SK-N-SH treated with all-trans-retinoic acid at 6 μM for 48 hours (cell line): ENCODE measurements at regions not wholly inside any gene's neighbourhood (a gene's known extent, or its start where the extent isn't known, plus 50 kb on each side); places are given as distances from the start of the nearest gene placed in this dataset.

Source experiments
- ATAC-seq: fragments of 200-7000 bp; cut with Tn5 transposase; 3 replicates; pipeline ENCODE4 v1.9.1; 2020; ENCODE audit warnings: mild to moderate bottlenecking, moderate library complexity
- ARNTL ChIP-seq: fragments of 450-650 bp; formaldehyde crosslinking; IDR thresholded peaks from 2 replicates; pipeline ENCODE4 v1.5.0; 2020; ENCODE audit warnings: low read depth, mild to moderate bottlenecking, moderate library complexity, borderline replicate concordance
- BACH2 ChIP-seq: fragments of 250-450 bp; sonication (Bioruptor Pico); IDR thresholded peaks from 2 replicates; pipeline ENCODE4 v1.9.0; 2021; ENCODE audit warnings: mild to moderate bottlenecking, borderline replicate concordance
- GLIS3 ChIP-seq: fragments of 250-450 bp; sonication (Bioruptor Pico); IDR thresholded peaks from 2 replicates; pipeline ENCODE4 v1.5.0; 2020; ENCODE audit warnings: mild to moderate bottlenecking, moderate library complexity
- OSR1 ChIP-seq: fragments of 250-450 bp; sonication (Bioruptor Pico); IDR thresholded peaks from 2 replicates; pipeline ENCODE4 v1.8.0; 2022; ENCODE audit warnings: moderate library complexity, mild to moderate bottlenecking, inconsistent platforms
- PPARA ChIP-seq: fragments of 250-450 bp; sonication (Bioruptor Pico); IDR thresholded peaks from 2 replicates; pipeline ENCODE4 v1.5.0; 2020; ENCODE audit warnings: mild to moderate bottlenecking, borderline replicate concordance
- RARB ChIP-seq: fragments of 250-450 bp; sonication (Bioruptor Pico); IDR thresholded peaks from 2 replicates; pipeline ENCODE4 v1.8.0; 2021; ENCODE audit warnings: mild to moderate bottlenecking, moderate library complexity
- SNAI2 ChIP-seq: fragments of 250-450 bp; sonication (Bioruptor Pico); IDR thresholded peaks from 2 replicates; pipeline ENCODE4 v1.5.0; 2020; ENCODE audit warnings: mild to moderate bottlenecking, moderate library complexity
- ZC3H10 ChIP-seq: fragments of 250-450 bp; sonication (Bioruptor Pico); IDR thresholded peaks from 2 replicates; pipeline ENCODE4 v1.5.1; 2021; ENCODE audit warnings: mild to moderate bottlenecking, moderate library complexity
- ZNF565 ChIP-seq: fragments of 450-650 bp; formaldehyde crosslinking; conservative IDR thresholded peaks from 2 replicates; pipeline ENCODE4 v1.5.0; 2020; ENCODE audit warnings: low read depth, mild to moderate bottlenecking, moderate library complexity
- ZNF70 ChIP-seq: fragments of 450-650 bp; formaldehyde crosslinking; IDR thresholded peaks from 2 replicates; pipeline ENCODE4 v1.5.0; 2020; ENCODE audit warnings: mild to moderate bottlenecking, moderate library complexity
- ZNF8 ChIP-seq: fragments of 450-650 bp; formaldehyde crosslinking; IDR thresholded peaks from 2 replicates; pipeline ENCODE4 v1.5.0; 2020; ENCODE audit warnings: mild to moderate bottlenecking, moderate library complexity
- TF ChIP-seq, protein P1 (sequence below): fragments of 250-450 bp; sonication (Bioruptor Pico); IDR thresholded peaks from 2 replicates; pipeline ENCODE4 v1.5.1; 2021; ENCODE audit warnings: mild to moderate bottlenecking, moderate library complexity
- TF ChIP-seq, protein P2 (sequence below): fragments of 250-450 bp; sonication (Bioruptor Pico); IDR thresholded peaks from 2 replicates; pipeline ENCODE4 v1.5.1; 2020; ENCODE audit warnings: low read depth, mild to moderate bottlenecking, moderate library complexity
- TF ChIP-seq, protein P3 (sequence below): fragments of 250-450 bp; sonication (Bioruptor Pico); IDR thresholded peaks from 2 replicates; pipeline ENCODE4 v1.8.0; 2020; ENCODE audit warnings: mild to moderate bottlenecking, moderate library complexity, borderline replicate concordance
- TF ChIP-seq, protein P4 (sequence below): fragments of 250-450 bp; sonication (Bioruptor Pico); IDR thresholded peaks from 2 replicates; pipeline ENCODE4 v1.8.0; 2021; ENCODE audit warnings: low read depth, mild to moderate bottlenecking, moderate library complexity, borderline replicate concordance
- TF ChIP-seq, protein P5 (sequence below): fragments of 250-450 bp; sonication (Bioruptor Pico); IDR thresholded peaks from 2 replicates; pipeline ENCODE4 v1.5.0; 2020; ENCODE audit warnings: mild to moderate bottlenecking, moderate library complexity

DNA sequence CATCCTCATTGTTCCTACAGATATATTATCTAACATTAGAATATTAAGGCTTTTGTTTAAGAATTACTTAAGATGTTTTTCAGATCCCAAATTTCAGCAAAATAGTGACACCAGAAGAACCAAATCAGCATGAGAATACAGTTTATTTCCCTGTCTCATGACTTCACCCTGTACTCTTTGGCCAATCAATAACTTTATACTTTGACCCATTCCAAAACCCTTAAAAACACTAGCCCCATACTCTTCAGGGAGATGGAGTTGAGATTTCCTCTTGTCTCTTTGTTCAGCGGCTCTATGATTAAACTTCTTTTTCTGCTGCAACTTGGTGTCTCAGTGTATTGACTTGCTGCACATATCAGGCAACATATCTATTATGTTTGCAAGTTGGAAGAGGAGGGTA lies 207.7 kb downstream of the ZBBX start:
- ATAC-seq, result no peak

DNA sequence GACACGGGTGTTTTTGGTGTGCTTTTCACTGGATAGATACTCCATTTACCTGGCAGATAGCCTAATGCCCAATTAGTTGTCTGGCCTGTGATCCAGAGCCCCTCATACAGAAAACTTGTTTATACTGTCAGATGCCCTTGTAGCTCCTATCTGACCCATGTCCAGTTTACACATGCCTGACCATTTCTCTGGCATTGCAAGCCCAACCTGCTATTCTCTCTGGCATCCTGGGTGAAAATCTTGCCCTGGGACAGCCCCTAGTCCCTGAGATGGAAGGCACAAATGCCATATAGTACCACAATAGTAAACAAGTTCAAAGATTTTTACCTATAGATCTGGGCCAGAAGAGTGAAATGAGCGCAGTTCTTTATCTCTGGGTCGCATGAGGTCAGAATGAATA lies 212.6 kb downstream of the ZBBX start:
- ATAC-seq, result no peak
- TF ChIP-seq ZNF565 (CRISPR knock-in tag), result no peak
- no peak for TF ChIP-seq SNAI2
- TF ChIP-seq PPARA (CRISPR knock-in tag), result no peak
- TF ChIP-seq, protein P1, sequence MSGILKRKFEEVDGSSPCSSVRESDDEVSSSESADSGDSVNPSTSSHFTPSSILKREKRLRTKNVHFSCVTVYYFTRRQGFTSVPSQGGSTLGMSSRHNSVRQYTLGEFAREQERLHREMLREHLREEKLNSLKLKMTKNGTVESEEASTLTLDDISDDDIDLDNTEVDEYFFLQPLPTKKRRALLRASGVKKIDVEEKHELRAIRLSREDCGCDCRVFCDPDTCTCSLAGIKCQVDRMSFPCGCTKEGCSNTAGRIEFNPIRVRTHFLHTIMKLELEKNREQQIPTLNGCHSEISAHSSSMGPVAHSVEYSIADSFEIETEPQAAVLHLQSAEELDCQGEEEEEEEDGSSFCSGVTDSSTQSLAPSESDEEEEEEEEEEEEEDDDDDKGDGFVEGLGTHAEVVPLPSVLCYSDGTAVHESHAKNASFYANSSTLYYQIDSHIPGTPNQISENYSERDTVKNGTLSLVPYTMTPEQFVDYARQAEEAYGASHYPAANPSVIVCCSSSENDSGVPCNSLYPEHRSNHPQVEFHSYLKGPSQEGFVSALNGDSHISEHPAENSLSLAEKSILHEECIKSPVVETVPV (CRISPR knock-in tag), result no peak
- TF ChIP-seq, protein P2, sequence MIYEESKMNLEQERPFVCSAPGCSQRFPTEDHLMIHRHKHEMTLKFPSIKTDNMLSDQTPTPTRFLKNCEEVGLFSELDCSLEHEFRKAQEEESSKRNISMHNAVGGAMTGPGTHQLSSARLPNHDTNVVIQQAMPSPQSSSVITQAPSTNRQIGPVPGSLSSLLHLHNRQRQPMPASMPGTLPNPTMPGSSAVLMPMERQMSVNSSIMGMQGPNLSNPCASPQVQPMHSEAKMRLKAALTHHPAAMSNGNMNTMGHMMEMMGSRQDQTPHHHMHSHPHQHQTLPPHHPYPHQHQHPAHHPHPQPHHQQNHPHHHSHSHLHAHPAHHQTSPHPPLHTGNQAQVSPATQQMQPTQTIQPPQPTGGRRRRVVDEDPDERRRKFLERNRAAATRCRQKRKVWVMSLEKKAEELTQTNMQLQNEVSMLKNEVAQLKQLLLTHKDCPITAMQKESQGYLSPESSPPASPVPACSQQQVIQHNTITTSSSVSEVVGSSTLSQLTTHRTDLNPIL, result no peak
- TF ChIP-seq ARNTL (CRISPR knock-in tag), result no peak
- TF ChIP-seq ZNF8, result no peak
- no peak for TF ChIP-seq GLIS3 (CRISPR knock-in tag)
- TF ChIP-seq ZNF70, result no peak
- TF ChIP-seq, protein P3, sequence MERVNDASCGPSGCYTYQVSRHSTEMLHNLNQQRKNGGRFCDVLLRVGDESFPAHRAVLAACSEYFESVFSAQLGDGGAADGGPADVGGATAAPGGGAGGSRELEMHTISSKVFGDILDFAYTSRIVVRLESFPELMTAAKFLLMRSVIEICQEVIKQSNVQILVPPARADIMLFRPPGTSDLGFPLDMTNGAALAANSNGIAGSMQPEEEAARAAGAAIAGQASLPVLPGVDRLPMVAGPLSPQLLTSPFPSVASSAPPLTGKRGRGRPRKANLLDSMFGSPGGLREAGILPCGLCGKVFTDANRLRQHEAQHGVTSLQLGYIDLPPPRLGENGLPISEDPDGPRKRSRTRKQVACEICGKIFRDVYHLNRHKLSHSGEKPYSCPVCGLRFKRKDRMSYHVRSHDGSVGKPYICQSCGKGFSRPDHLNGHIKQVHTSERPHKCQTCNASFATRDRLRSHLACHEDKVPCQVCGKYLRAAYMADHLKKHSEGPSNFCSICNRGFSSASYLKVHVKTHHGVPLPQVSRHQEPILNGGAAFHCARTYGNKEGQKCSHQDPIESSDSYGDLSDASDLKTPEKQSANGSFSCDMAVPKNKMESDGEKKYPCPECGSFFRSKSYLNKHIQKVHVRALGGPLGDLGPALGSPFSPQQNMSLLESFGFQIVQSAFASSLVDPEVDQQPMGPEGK (CRISPR knock-in tag), result no peak
- no peak for TF ChIP-seq ZC3H10 (CRISPR knock-in tag)
- TF ChIP-seq, protein P4, sequence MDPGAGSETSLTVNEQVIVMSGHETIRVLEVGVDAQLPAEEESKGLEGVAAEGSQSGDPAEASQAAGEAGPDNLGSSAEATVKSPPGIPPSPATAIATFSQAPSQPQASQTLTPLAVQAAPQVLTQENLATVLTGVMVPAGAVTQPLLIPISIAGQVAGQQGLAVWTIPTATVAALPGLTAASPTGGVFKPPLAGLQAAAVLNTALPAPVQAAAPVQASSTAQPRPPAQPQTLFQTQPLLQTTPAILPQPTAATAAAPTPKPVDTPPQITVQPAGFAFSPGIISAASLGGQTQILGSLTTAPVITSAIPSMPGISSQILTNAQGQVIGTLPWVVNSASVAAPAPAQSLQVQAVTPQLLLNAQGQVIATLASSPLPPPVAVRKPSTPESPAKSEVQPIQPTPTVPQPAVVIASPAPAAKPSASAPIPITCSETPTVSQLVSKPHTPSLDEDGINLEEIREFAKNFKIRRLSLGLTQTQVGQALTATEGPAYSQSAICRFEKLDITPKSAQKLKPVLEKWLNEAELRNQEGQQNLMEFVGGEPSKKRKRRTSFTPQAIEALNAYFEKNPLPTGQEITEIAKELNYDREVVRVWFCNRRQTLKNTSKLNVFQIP (CRISPR knock-in tag), result no peak
- TF ChIP-seq OSR1 (CRISPR knock-in tag), result no peak
- no peak for TF ChIP-seq BACH2
- TF ChIP-seq, protein P5, sequence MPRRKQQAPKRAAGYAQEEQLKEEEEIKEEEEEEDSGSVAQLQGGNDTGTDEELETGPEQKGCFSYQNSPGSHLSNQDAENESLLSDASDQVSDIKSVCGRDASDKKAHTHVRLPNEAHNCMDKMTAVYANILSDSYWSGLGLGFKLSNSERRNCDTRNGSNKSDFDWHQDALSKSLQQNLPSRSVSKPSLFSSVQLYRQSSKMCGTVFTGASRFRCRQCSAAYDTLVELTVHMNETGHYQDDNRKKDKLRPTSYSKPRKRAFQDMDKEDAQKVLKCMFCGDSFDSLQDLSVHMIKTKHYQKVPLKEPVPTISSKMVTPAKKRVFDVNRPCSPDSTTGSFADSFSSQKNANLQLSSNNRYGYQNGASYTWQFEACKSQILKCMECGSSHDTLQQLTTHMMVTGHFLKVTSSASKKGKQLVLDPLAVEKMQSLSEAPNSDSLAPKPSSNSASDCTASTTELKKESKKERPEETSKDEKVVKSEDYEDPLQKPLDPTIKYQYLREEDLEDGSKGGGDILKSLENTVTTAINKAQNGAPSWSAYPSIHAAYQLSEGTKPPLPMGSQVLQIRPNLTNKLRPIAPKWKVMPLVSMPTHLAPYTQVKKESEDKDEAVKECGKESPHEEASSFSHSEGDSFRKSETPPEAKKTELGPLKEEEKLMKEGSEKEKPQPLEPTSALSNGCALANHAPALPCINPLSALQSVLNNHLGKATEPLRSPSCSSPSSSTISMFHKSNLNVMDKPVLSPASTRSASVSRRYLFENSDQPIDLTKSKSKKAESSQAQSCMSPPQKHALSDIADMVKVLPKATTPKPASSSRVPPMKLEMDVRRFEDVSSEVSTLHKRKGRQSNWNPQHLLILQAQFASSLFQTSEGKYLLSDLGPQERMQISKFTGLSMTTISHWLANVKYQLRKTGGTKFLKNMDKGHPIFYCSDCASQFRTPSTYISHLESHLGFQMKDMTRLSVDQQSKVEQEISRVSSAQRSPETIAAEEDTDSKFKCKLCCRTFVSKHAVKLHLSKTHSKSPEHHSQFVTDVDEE, result no peak

More for the DNA sequence above, 207.7 kb downstream of the ZBBX start:
- TF ChIP-seq, protein P3 (CRISPR knock-in tag), result no peak

DNA sequence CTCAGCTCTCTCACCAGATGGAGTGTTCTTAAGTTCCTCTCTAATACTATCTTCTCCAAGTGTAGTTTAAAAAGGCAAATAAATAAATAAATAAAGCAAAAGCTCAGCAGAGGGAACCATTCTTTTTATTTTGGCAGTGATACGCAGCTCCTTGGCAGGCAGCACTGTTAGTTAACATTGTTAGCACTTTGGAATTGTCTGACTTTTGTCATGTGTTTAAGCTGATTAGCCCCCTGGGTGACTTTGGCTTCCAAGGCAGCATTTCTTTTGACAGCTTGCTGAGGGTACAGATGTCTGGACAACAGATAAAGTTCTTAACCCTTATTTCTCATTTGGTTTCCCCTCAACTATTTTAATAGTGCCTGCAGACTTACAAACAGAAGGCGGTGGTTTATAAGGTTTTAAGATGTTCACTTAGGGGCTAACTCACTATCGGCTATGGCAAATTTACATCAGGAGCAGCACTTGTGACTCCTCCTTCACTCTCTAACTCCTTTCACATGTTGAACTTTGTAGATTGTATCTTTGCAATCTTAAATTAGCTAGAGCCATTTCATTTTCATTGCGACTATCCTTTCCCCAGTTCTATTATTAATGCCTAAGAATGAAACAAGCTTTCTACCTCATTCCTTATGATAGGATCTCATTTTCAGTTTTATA lies 213.4 kb downstream of the ZBBX start:
- TF ChIP-seq RARB (CRISPR knock-in tag) (no peak), BACH2 (no peak), OSR1 (CRISPR knock-in tag) (no peak), SNAI2 (no peak), ZNF8 (no peak), ZNF70 (no peak), ZNF565 (CRISPR knock-in tag) (no peak)
- TF ChIP-seq, protein P5, result no peak
- TF ChIP-seq, protein P3 (CRISPR knock-in tag), result no peak
- TF ChIP-seq, protein P2, result no peak
- no peak for ATAC-seq
